HUES48 (cell line): ENCODE measurements at regions not wholly inside any gene's neighbourhood (a gene's known extent, or its start where the extent isn't known, plus 50 kb on each side); places are given as distances from the start of the nearest gene placed in this dataset.

Experiments used
- H3K27ac ChIP-seq: one replicate; pipeline ENCODE4 v1.7.0; 2013; ENCODE audit warnings: low read depth, low read length, inconsistent platforms
- H3K27me3 ChIP-seq: 2 replicates; pipeline ENCODE4 v1.6.1; 2013; ENCODE audit warnings: mild to moderate bottlenecking, low read length; ENCODE audit not compliant: control insufficient read depth, insufficient read depth
- H3K36me3 ChIP-seq: 2 replicates; pipeline ENCODE4 v1.6.1; 2013; ENCODE audit warnings: low read length; ENCODE audit not compliant: control insufficient read depth, insufficient read depth
- H3K4me1 ChIP-seq: 2 replicates; pipeline ENCODE4 v1.6.1; 2013; ENCODE audit warnings: mild to moderate bottlenecking, low read length; ENCODE audit not compliant: control insufficient read depth, insufficient read depth
- H3K4me3 ChIP-seq: 2 replicates; pipeline ENCODE4 v1.5.1; 2013; ENCODE audit warnings: mild to moderate bottlenecking, low read depth, low read length
- H3K9ac ChIP-seq: 2 replicates; pipeline ENCODE4 v1.6.1; 2013; ENCODE audit warnings: mild to moderate bottlenecking, low read depth, low read length, moderate library complexity
- H3K9me3 ChIP-seq: 2 replicates; pipeline ENCODE4 v1.6.1; 2013; ENCODE audit warnings: low read length; ENCODE audit not compliant: control insufficient read depth, insufficient read depth

GRCh38 chr6:14440215-14440910, 322.8 kb downstream of the CD83 start:
- H3K9me3 ChIP-seq = no peaks in the 10 kb centered on the region
- no peak overlapping the region for H3K9ac ChIP-seq
- H3K4me3 ChIP-seq = no peak overlapping the region
- no peak overlapping the region for H3K27ac ChIP-seq
- H3K4me1 ChIP-seq = peaks cover 9% of the 10 kb centered on the region
- H3K27me3 ChIP-seq = no peaks in the 10 kb centered on the region
- no peaks in the 10 kb centered on the region for H3K36me3 ChIP-seq

- Histone ChIP-seq H3K27ac (no peak overlapping the region), H3K4me3 (no peak overlapping the region), H3K36me3 (no peaks in the 10 kb centered on the region), H3K4me1 (peaks cover 9% of the 10 kb centered on the region), H3K9me3 (no peaks in the 10 kb centered on the region), H3K9ac (no peak overlapping the region), H3K27me3 (no peaks in the 10 kb centered on the region)
Measured at GRCh38 chr6:14440940-14441781, 323.6 kb downstream of the CD83 start.

- Histone ChIP-seq H3K27ac (no peak overlapping the region), H3K27me3 (no peaks in the 10 kb centered on the region), H3K4me3 (no peak overlapping the region), H3K36me3 (no peaks in the 10 kb centered on the region), H3K9ac (no peak overlapping the region), H3K9me3 (no peaks in the 10 kb centered on the region), H3K4me1 (peaks cover 9% of the 10 kb centered on the region)
Measured at GRCh38 chr6:14442242-14442641, 324.7 kb downstream of the CD83 start.

- Histone ChIP-seq H3K27me3 (no peaks in the 10 kb centered on the region), H3K36me3 (no peaks in the 10 kb centered on the region; the same call in 1 of the 2 replicates), H3K4me3 (no peak overlapping the region), H3K9me3 (peaks cover 7% of the 10 kb centered on the region; the same call in 1 of the 2 replicates), H3K9ac (no peak overlapping the region), H3K27ac (no peak overlapping the region), H3K4me1 (peaks cover 9% of the 10 kb centered on the region)
Measured at GRCh38 chr6:14443629-14444268, 326.2 kb downstream of the CD83 start.

- Histone ChIP-seq H3K4me3 (no peak overlapping the region), H3K36me3 (no peaks in the 10 kb centered on the region; the same call in 1 of the 2 replicates), H3K9me3 (peaks cover 7% of the 10 kb centered on the region; the same call in 1 of the 2 replicates), H3K4me1 (peaks cover 10% of the 10 kb centered on the region), H3K27ac (no peak overlapping the region), H3K9ac (no peak overlapping the region), H3K27me3 (no peaks in the 10 kb centered on the region)
Measured at GRCh38 chr6:14444295-14444972, 326.9 kb downstream of the CD83 start.

GRCh38 chr6:14447240-14447639, 329.7 kb downstream of the CD83 start:
- Histone ChIP-seq H3K27me3 (no peaks in the 10 kb centered on the region), H3K9ac (no peak overlapping the region), H3K4me3 (no peak overlapping the region), H3K9me3 (peaks cover 7% of the 10 kb centered on the region; the same call in 1 of the 2 replicates), H3K4me1 (peaks cover 11% of the 10 kb centered on the region), H3K27ac (no peak overlapping the region), H3K36me3 (no peaks in the 10 kb centered on the region; the same call in 1 of the 2 replicates)

GRCh38 chr6:14448246-14448645, 330.7 kb downstream of the CD83 start:
- H3K4me1 ChIP-seq = peaks cover 11% of the 10 kb centered on the region
- H3K4me3 ChIP-seq = no peak overlapping the region
- no peaks in the 10 kb centered on the region for H3K27me3 ChIP-seq
- H3K9me3 ChIP-seq = peaks cover 7% of the 10 kb centered on the region; the same call in 1 of the 2 replicates
- no peak overlapping the region for H3K27ac ChIP-seq
- H3K9ac ChIP-seq = no peak overlapping the region
- no peaks in the 10 kb centered on the region; the same call in 1 of the 2 replicates for H3K36me3 ChIP-seq

- Histone ChIP-seq H3K4me1 (peaks cover 11% of the 10 kb centered on the region), H3K27ac (no peak overlapping the region), H3K27me3 (no peaks in the 10 kb centered on the region), H3K9me3 (peaks cover 7% of the 10 kb centered on the region; the same call in 1 of the 2 replicates), H3K36me3 (no peaks in the 10 kb centered on the region; the same call in 1 of the 2 replicates), H3K9ac (no peak overlapping the region), H3K4me3 (no peak overlapping the region)
Measured at GRCh38 chr6:14450133-14450504, 332.5 kb downstream of the CD83 start.

GRCh38 chr6:14450578-14450977, 333.0 kb downstream of the CD83 start:
- Histone ChIP-seq H3K27ac (no peak overlapping the region), H3K4me1 (peaks cover 11% of the 10 kb centered on the region), H3K9me3 (peaks cover 7% of the 10 kb centered on the region; the same call in 1 of the 2 replicates), H3K9ac (no peak overlapping the region), H3K27me3 (no peaks in the 10 kb centered on the region), H3K4me3 (no peak overlapping the region), H3K36me3 (no peaks in the 10 kb centered on the region; the same call in 1 of the 2 replicates)

- H3K4me1 ChIP-seq = peaks cover 18% of the 10 kb centered on the region
- H3K27ac ChIP-seq = no peak overlapping the region
- H3K36me3 ChIP-seq = no peaks in the 10 kb centered on the region; the same call in 1 of the 2 replicates
- no peak overlapping the region for H3K4me3 ChIP-seq
- no peak overlapping the region for H3K9ac ChIP-seq
- H3K27me3 ChIP-seq = no peaks in the 10 kb centered on the region
- peaks cover 7% of the 10 kb centered on the region; the same call in 1 of the 2 replicates for H3K9me3 ChIP-seq
Measured at GRCh38 chr6:14451594-14452374, 334.2 kb downstream of the CD83 start.
